OCI-LY3 (cell line): ENCODE measurements at regions not wholly inside any gene's neighbourhood (a gene's known extent, or its start where the extent isn't known, plus 50 kb on each side); places are given as distances from the start of the nearest gene placed in this dataset.

Experiments used
- H2AFZ ChIP-seq: fragments of 200-600, 300-600 bp; shearing (Covaris generic); 2 replicates; pipeline ENCODE4 v1.6.0; 2014; ENCODE audit warnings: antibody characterized with exemption, low read depth, low read length
- H3K27ac ChIP-seq: fragments of 200-600, 300-600 bp; sonication (generic); 2 replicates; pipeline ENCODE4 v1.5.1; 2014; ENCODE audit warnings: mild to moderate bottlenecking, low read length, moderate library complexity, mixed read lengths
- H3K27me3 ChIP-seq: fragments of 200-600, 300-600 bp; sonication (generic); 2 replicates; pipeline ENCODE4 v1.6.1; 2014; ENCODE audit warnings: low read depth, low read length, mixed read lengths
- H3K36me3 ChIP-seq: fragments of 200-600, 300-600 bp; sonication (generic); replicated peaks from 2 replicates; pipeline ENCODE3; 2014; ENCODE audit warnings: low read depth, low read length, mixed read lengths
- H3K4me1 ChIP-seq: fragments of 300-600, 200-600 bp; sonication (generic); 2 replicates; pipeline ENCODE4 v1.6.1; 2014; ENCODE audit warnings: low read length, mixed read lengths
- H3K4me2 ChIP-seq: fragments of 200-600, 300-600 bp; sonication (generic); 2 replicates; pipeline ENCODE4 v1.6.1; 2014; ENCODE audit warnings: low read length, mixed read lengths
- H3K4me3 ChIP-seq: fragments of 300-600, 200-600 bp; sonication (generic); 2 replicates; pipeline ENCODE4 v1.5.1; 2014; ENCODE audit warnings: antibody characterized with exemption, mild to moderate bottlenecking, low read length, moderate library complexity
- H3K79me2 ChIP-seq: fragments of 300-600, 200-600 bp; shearing (Covaris generic); 2 replicates; pipeline ENCODE4 v1.6.1; 2014; ENCODE audit warnings: mild to moderate bottlenecking, low read length, mixed read lengths
- H3K9ac ChIP-seq: fragments of 300-600, 200-600 bp; shearing (Covaris generic); 2 replicates; pipeline ENCODE4 v1.6.0; 2014; ENCODE audit warnings: mild to moderate bottlenecking, low read length, moderate library complexity
- H3K9me3 ChIP-seq: fragments of 200-600, 300-600 bp; shearing (Covaris generic); 2 replicates; pipeline ENCODE4 v1.6.1; 2014; ENCODE audit warnings: low read length, mixed read lengths; ENCODE audit not compliant: insufficient read depth
- H4K20me1 ChIP-seq: fragments of 200-600, 300-600 bp; sonication (generic); 2 replicates; pipeline ENCODE4 v1.6.1; 2016; ENCODE audit warnings: low read length, mixed read lengths; ENCODE audit not compliant: insufficient read depth
- CTCF ChIP-seq: fragments of 200-600, 300-600 bp; sonication (generic); IDR thresholded peaks from 2 replicates; pipeline ENCODE4 v1.5.1; 2014; ENCODE audit warnings: antibody characterized with exemption, low read length, low read depth
- EZH2phosphoT487 ChIP-seq: fragments of 200-600 bp; shearing (Covaris generic); IDR thresholded peaks from 2 replicates; pipeline ENCODE4 v1.6.1; 2018; ENCODE audit warnings: antibody characterized with exemption, mixed run types, low read depth

- TF ChIP-seq CTCF (no peak), EZH2phosphoT487 (no peak)
- Histone ChIP-seq H3K4me1 (no peaks in the 10 kb centered on the region), H3K79me2 (no peaks in the 10 kb centered on the region), H2AFZ (no peak overlapping the region), H3K9me3 (peaks cover 2% of the 10 kb centered on the region; the same call in 1 of the 2 replicates), H3K4me3 (no peak overlapping the region), H4K20me1 (no peaks in the 10 kb centered on the region), H3K27ac (no peak overlapping the region), H3K27me3 (no peaks in the 10 kb centered on the region), H3K4me2 (no peak overlapping the region), H3K36me3 (no peaks in the 10 kb centered on the region), H3K9ac (no peak overlapping the region)
Observed at GRCh38 chr1:79310609-79311008, 304.1 kb upstream of the ADGRL4 start.

GRCh38 chr1:79304131-79304530 is 297.6 kb upstream of the ADGRL4 start:
- H3K27me3 ChIP-seq: no peaks in the 10 kb centered on the region
- no peak overlapping the region for H3K9ac ChIP-seq
- H4K20me1 ChIP-seq: no peaks in the 10 kb centered on the region
- H3K9me3 ChIP-seq: peaks cover 2% of the 10 kb centered on the region; the same call in 1 of the 2 replicates
- H3K4me2 ChIP-seq: no peak overlapping the region
- no peaks in the 10 kb centered on the region for H3K79me2 ChIP-seq
- H2AFZ ChIP-seq: no peak overlapping the region
- no peaks in the 10 kb centered on the region for H3K36me3 ChIP-seq
- TF ChIP-seq CTCF (no peak), EZH2phosphoT487 (no peak)
- no peak overlapping the region for H3K27ac ChIP-seq
- no peak overlapping the region for H3K4me3 ChIP-seq
- H3K4me1 ChIP-seq: no peaks in the 10 kb centered on the region

- H3K27me3 ChIP-seq: no peaks in the 10 kb centered on the region
Observed at GRCh38 chr1:79303040-79303439, 296.5 kb upstream of the ADGRL4 start.

GRCh38 chr1:79302380-79302930 is 295.9 kb upstream of the ADGRL4 start:
- H3K4me3 ChIP-seq: no peak overlapping the region
- no peaks in the 10 kb centered on the region for H3K9me3 ChIP-seq
- no peak overlapping the region for H2AFZ ChIP-seq
- no peaks in the 10 kb centered on the region for H3K36me3 ChIP-seq
- no peaks in the 10 kb centered on the region for H3K4me1 ChIP-seq
- no peaks in the 10 kb centered on the region for H4K20me1 ChIP-seq
- H3K9ac ChIP-seq: no peak overlapping the region
- H3K27ac ChIP-seq: no peak overlapping the region
- no peaks in the 10 kb centered on the region for H3K27me3 ChIP-seq
- no peak overlapping the region for H3K4me2 ChIP-seq
- no peak for TF ChIP-seq EZH2phosphoT487
- no peak for TF ChIP-seq CTCF
- no peaks in the 10 kb centered on the region for H3K79me2 ChIP-seq

More at GRCh38 chr1:79303040-79303439, 296.5 kb upstream of the ADGRL4 start:
- Histone ChIP-seq H3K9me3 (no peaks in the 10 kb centered on the region), H2AFZ (no peak overlapping the region), H3K4me1 (no peaks in the 10 kb centered on the region), H3K27ac (no peak overlapping the region), H3K4me3 (no peak overlapping the region), H3K4me2 (no peak overlapping the region), H3K9ac (no peak overlapping the region), H3K36me3 (no peaks in the 10 kb centered on the region), H4K20me1 (no peaks in the 10 kb centered on the region), H3K79me2 (no peaks in the 10 kb centered on the region)
- TF ChIP-seq EZH2phosphoT487: no peak
- TF ChIP-seq CTCF: no peak
